HG03159 (cell line): ENCODE measurements at regions not wholly inside any gene's neighbourhood (a gene's known extent, or its start where the extent isn't known, plus 50 kb on each side); places are given as distances from the start of the nearest gene placed in this dataset.

Experiments used
- ATAC-seq: cut with Tn5 transposase; IDR thresholded peaks from one replicate; pipeline ENCODE4 v1.9.1; 2021; ENCODE audit warnings: mild to moderate bottlenecking, moderate library complexity; ENCODE audit not compliant: unreplicated experiment

DNA sequence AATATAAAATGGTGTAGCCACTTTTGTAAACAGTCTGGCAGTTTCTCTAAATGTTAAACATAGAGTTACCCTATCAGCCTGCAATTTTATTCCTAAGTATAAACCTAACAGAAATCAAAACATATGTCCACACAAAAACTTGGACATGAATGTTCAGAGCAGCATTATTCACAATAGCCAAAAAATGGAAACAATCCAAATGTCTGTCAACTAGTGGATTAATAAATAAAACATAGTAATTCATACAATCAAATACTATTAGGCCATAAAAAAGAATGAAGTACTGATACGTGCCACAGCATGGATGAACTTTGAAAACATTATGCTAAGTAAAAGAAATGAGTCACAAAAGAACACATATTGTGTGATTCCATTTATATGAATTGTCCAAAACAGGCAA, 196.5 kb downstream of the NUAK1 start:
- ATAC-seq, result no peak

DNA sequence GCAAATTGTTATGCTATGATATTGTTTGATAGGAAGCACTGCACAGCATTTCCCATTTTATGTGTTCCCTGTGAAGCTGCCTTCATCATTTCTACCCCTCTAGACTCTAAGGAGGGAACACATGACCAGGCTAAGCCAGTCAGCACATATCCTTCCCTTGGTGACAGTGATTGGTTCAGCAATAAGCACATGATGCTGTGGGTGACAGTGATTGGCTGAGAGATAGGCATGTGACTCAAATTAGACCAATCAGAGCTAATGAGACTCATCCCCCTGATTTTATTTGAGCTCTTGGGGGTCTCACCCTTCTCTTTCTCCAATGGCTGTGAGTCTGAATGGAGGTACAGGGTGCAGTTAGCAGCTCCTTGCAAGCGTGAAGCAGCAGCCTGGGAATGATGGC, 195.2 kb downstream of the NUAK1 start:
- no peak for ATAC-seq

GRCh38 chr12:105944628-105945027, 194.1 kb downstream of the NUAK1 start:
- ATAC-seq, result no peak

DNA sequence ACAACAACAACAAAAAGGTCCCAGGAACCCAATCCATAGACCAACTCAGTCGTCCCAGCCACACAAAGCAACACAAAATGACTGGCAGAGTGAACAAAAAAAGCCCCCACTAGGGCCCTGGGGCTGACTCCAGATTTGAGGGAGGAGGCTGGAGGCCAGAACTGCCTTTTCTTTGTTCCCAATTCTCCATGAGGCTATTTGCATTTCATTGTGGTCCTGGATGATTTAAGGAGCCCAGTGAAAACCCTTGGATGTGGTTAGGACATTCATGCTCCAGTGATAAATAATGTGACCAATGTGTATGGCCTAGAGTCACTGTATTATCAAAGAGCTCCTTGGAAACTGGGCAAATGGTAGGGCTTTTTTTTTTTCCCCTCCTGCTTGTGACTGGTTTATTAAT, 192.9 kb downstream of the NUAK1 start:
- no peak for ATAC-seq

DNA sequence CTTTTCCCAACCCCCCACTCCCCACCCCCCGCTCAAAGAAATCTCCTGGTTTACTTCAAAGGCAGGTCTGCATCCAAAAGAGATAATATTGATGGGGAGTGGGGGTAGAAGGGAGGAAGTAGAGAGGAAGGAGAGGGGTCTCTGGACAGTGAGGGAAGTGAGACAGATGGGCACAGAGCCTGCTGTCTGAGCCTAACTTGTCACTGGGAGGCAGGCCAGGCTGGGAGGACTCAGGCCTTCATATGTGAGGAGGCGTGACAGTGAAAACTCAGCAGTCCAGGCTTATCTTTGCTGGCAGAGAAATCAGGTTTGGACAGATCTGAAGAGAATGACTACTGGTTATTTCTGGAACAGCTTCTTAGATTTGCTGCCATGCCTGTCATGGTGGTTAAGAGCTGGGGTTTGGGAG, 192.3 kb downstream of the NUAK1 start:
- ATAC-seq, result no peak

DNA sequence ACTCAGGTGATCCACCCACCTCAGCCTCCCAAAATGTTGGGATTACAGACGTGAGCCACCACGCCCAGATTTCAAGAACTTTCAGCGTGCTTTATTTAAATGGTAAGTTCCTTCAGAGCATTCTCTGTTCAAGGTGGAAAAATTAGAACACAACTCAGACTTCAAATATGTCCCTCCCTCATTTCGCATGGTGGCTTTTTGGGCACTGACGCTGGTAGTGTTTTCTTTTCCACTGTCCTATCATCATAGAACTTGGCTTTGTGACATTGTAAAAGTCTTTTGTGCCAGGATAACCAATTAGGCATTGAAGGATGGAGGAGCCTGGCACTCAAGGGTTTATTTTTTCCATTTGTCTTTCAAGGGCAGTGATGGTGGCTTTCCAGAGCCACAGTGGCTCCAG, 190.8 kb downstream of the NUAK1 start:
- no peak for ATAC-seq

DNA sequence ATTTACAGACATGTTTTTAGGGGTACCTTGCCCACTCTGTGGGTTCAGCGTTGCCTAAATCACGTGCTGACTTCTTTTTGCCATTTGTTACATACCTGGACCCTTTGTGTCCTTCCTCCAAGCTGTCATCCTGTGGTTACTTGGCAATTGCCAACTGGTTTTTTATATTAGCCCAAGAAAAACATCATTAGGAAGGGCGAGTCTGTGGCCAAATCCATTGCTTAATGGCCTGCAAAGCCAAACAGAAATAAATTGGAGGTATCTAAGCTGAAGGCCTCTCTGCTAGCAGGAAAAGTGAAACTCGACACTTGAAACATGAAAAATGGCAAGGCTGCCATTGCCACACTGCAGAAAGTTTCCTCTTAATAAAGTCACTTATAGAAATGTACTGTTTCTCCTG, 190.4 kb downstream of the NUAK1 start:
- ATAC-seq, result no peak

DNA sequence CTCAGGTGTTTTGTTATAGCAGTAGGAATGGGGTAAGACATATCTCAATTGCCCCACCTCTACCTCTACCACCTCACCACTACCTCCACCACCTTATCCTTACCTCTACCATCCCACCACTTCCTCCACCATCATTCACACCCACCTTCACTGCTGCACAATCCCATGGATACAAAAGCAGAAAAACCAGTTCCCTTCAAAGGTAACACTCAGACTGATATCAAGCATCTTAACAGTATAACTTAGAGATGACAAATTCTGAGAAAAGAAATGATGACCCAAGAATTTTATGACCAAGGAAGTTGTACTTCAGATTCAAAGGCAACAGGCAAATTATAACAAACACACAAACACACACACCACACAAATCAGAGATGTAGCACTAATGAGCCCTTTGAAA, 189.4 kb downstream of the NUAK1 start:
- ATAC-seq, result no peak

DNA sequence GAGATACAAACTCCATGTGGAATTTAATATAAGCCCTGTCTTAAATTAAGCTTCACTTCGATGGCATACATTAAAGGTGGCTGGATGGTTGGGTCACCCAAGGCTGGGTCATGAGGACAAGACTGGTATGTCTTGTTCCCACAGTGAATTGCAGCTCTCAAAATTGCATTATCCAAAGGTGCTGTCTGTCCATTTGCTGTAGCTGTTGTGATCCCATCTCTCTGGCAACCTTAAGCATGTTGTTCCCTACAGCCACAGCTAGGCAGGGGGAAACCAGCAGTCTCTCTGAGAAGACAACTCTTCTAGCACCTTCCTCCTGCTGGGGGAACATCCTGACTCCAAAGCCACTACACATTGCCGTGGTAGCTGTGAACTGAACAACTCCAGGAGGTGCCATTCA, 187.0 kb downstream of the NUAK1 start:
- ATAC-seq, result no peak

GRCh38 chr12:105954951-105955931, 183.5 kb downstream of the NUAK1 start:
- ATAC-seq, result no peak

GRCh38 chr12:105955976-105956375, 182.8 kb downstream of the NUAK1 start:
- no peak for ATAC-seq

GRCh38 chr12:105956662-105957457, 181.9 kb downstream of the NUAK1 start:
- no peak for ATAC-seq

GRCh38 chr12:105960319-105961083, 178.3 kb downstream of the NUAK1 start:
- ATAC-seq, result no peak

DNA sequence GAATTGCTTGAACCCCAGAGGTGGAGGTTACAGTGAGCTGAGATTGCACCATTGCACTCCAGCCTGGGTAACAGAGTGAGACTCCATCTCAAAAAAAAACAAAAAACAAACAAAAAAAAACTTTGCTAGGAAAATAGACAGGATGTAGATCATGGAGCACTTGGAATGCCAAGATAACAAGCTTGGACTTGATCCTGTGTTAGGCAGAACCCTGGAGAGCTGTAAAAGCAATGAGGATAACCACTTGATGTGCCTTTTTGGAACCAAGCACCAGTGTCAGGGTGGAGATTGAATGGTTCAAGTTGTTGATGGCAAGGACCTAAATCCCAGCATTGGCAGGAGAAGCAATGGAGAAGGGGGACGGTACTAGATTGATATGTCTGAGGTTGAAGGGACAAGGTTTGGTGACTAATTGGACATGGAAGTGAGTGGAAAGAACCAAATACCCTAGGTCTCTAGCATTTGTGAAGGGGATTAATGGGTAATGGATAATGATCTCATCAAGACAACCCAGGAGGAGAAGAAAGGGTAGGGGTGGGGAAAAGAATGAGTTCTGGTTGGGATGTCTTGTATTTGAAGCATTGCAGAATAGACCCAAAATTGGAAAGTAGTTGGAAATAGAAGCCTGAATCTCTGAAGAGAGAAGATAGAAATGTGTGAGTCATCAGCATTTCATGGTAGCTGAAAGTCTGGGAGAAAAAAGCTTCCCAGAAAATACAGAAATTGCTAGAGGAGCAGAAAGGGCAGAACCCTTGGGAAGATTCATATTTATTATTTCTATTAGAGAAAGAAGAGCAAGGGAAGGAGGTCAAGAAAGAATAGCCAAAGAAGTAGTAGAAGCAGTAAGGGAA, 176.7 kb downstream of the NUAK1 start:
- no peak for ATAC-seq

- ATAC-seq, result no peak
Measured at GRCh38 chr12:105967038-105967776, 171.5 kb downstream of the NUAK1 start.

- ATAC-seq, result no peak
Measured at GRCh38 chr12:105968025-105968424, 170.7 kb downstream of the NUAK1 start.

DNA sequence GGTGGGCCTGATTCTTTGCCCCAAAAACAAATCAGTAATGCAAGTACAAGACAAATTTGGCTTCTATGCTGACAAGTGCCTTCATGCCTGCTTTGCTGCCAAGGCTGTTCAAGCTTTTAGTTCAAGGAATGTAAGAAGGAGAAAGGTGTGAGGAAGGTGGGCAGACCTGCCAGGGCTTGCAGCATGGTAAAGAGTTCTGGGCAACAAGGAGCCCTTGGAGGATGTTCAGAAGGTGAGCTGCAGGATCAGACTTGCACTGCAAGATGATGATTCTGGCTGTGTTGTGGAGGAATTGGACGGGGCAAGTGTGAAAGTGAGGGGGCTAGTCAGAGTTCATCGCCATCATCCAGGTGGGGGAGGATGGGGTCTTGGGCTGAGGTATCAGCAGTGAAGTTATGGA, 167.9 kb downstream of the NUAK1 start:
- no peak for ATAC-seq

GRCh38 chr12:105974738-105975137, 164.0 kb downstream of the NUAK1 start:
- ATAC-seq, result no peak

GRCh38 chr12:105975351-105975750, 163.4 kb downstream of the NUAK1 start:
- no peak for ATAC-seq

- ATAC-seq, result no peak
Measured at GRCh38 chr12:105977236-105977635, 161.5 kb downstream of the NUAK1 start.
